ENCODE measurements at regions not wholly inside any gene's neighbourhood (a gene's known extent, or its start where the extent isn't known, plus 50 kb on each side); places are given as distances from the start of the nearest gene placed in this dataset.

DNA sequence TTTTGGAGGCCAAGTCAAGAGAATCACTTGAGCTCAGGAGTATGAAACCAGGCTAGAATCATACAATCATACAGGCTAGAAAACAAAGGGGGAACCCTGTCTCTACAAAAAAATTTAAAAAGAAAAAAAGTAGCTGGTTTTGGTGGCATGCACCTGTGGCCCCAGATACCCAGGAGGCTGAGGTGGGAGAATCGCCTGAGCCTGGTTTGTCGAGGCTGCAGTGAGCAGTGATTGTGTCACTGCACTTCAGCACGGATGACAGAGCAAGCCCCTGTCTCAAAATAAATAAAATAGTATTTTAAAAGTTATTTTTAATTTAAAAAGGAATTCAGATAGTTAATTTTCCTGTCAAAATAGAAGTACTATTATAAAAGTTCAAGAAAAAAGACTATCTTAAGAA lies 369.1 kb upstream of the SLITRK5 start:
- TF ChIP-seq POLR2AphosphoS5 (IDR thresholded peaks at IDR 0.05; ENCODE audit: low read depth, low read length) (no peak), REST (IDR thresholded peaks at IDR 0.05; ENCODE audit: insufficient read depth in 1 of 2, low read depth in 2 of 2, low read length in 2 of 2) (no peak), SIN3A (IDR thresholded peaks at IDR 0.05; ENCODE audit: borderline replicate concordance, insufficient read depth, low read length) (no peak)
